GM12891 (cell line): ENCODE measurements at regions not wholly inside any gene's neighbourhood (a gene's known extent, or its start where the extent isn't known, plus 50 kb on each side); places are given as distances from the start of the nearest gene placed in this dataset.
"Not testable (repeated sequence)": the region's sequence is repeated elsewhere in the genome, so short reads cannot be mapped to it uniquely, and the experiment has no call there.

Source experiments
- DNase-seq: peaks from one replicate; pipeline ENCODE4 v3.0.0; 2011; ENCODE audit warnings: low spot score; ENCODE audit not compliant: insufficient read length
- FAIRE-seq: peaks from 2 replicates; lab custom pipeline; 2011; peaks lifted over from hg19 to GRCh38; lab: Jason Lieb, UNC
- PAX5 ChIP-seq: IDR thresholded peaks from 2 replicates; pipeline ENCODE4 v1.6.1; 2011; ENCODE audit warnings: low read length, moderate library complexity, mild to moderate bottlenecking; ENCODE audit not compliant: insufficient read depth, severe bottlenecking
- POLR2A ChIP-seq: IDR thresholded peaks from 2 replicates; pipeline ENCODE4 v1.6.1; 2011; ENCODE audit warnings: low read depth, low read length, control low read depth
- POLR2AphosphoS5 ChIP-seq: IDR thresholded peaks from 2 replicates; pipeline ENCODE4 v1.6.1; 2011; ENCODE audit warnings: low read depth, low read length, control low read depth
- POU2F2 ChIP-seq: IDR thresholded peaks from 2 replicates; pipeline ENCODE4 v1.6.1; 2011; ENCODE audit warnings: low read depth, mild to moderate bottlenecking, control low read depth, low read length, moderate library complexity
- SPI1 ChIP-seq: IDR thresholded peaks from 2 replicates; pipeline ENCODE4 v1.6.1; 2011; ENCODE audit warnings: low read depth, low read length, control low read depth
- TAF1 ChIP-seq: IDR thresholded peaks from 2 replicates; pipeline ENCODE4 v1.6.1; 2011; ENCODE audit warnings: low read depth, low read length, control low read depth

DNA sequence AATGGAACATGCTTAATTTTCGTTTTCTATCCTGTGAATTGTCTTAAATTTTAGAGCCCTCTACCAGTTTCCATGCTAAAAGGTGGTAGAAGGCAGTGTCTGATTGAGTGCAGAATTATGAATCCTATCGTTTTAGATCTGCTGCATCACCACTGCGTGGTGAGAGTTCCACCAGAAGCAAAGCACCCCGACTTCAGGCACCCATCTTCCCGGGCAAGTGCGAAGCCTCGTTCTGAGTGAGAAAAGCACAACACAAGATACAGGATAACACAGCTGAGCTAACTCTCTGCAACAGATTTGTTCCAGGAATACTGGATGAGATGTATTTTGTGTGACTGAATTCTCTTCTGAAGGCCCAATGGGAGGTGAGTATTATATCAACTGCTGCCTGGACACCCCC lies 471.5 kb downstream of the EIPR1 start:
- no peak for TF ChIP-seq POLR2A
- TF ChIP-seq TAF1: no peak
- TF ChIP-seq POU2F2: no peak
- no peak for TF ChIP-seq PAX5
- TF ChIP-seq POLR2AphosphoS5: no peak
- TF ChIP-seq SPI1: no peak
- FAIRE-seq: no peak
- DNase-seq: no peak

DNA sequence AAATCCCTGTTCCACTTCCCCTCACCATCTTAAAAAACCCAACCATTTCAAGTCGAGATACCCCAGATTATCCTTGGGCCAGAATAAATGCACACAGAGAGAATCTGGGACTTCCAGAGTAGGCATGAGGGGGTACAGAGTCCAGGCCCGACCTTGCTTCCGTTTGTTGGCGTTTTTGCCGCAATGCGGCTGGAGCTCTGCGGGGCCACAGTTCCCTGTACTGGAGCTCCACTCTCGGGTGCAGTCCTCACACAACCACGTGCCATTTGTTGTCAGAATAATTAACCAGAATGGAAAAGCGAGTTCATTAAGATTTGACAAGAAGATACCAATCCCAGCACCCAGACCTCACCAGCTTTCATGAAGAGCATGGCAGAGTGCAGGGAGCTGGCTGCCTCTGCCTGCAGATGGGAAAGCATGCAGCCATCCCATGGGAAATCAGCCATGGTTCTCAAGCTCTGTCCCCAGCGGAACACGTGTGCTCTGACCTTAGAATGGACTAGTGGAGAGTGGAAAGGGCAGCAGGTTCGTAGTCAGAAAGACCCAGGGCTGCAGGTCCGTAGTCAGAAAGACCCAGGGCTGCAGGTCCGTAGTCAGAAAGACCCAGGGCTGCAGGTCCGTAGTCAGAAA lies 472.8 kb downstream of the EIPR1 start:
- no peak for TF ChIP-seq POU2F2
- no peak for TF ChIP-seq POLR2AphosphoS5
- TF ChIP-seq POLR2A: no peak
- no peak for TF ChIP-seq PAX5
- no peak for TF ChIP-seq SPI1
- no peak for DNase-seq
- FAIRE-seq: no peak

DNA sequence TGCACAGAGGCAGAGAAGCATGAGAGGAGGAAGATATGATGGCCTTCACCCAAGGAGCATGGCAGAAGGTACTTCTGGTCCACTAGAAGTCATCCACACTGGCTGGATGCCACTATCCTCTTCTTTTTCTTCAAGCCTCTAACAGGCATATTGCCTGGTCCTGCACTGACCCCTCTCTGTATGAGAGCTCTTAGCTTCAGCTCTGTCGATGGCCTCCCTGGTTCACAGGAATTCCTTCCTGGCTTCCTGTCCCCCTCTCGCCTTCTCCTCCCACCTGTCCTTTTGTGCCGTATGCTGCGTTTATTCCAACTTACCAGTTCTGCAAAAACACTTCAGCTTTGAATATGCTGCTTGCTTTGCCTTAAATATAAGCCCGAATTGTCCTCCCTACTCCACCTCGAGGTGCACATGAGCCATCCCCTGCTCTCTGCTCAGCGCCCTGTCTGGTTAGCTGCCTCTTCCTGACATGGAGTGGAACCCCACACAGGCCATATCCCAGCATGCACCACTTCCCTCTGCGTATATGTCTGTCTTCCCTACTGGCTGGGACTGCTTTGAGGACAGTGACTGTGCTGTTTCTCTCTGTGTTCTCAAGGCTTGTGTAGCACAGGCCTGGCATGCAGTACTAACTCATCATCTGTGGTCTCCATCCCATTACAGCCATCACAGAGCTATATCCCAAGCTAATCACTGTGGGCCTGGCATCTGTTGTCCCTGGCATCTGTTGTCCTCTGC lies 474.9 kb downstream of the EIPR1 start:
- TF ChIP-seq TAF1 (no peak), SPI1 (no peak), POLR2AphosphoS5 (no peak), POU2F2 (no peak), PAX5 (no peak), POLR2A (no peak)
- no peak for DNase-seq
- no peak for FAIRE-seq

DNA sequence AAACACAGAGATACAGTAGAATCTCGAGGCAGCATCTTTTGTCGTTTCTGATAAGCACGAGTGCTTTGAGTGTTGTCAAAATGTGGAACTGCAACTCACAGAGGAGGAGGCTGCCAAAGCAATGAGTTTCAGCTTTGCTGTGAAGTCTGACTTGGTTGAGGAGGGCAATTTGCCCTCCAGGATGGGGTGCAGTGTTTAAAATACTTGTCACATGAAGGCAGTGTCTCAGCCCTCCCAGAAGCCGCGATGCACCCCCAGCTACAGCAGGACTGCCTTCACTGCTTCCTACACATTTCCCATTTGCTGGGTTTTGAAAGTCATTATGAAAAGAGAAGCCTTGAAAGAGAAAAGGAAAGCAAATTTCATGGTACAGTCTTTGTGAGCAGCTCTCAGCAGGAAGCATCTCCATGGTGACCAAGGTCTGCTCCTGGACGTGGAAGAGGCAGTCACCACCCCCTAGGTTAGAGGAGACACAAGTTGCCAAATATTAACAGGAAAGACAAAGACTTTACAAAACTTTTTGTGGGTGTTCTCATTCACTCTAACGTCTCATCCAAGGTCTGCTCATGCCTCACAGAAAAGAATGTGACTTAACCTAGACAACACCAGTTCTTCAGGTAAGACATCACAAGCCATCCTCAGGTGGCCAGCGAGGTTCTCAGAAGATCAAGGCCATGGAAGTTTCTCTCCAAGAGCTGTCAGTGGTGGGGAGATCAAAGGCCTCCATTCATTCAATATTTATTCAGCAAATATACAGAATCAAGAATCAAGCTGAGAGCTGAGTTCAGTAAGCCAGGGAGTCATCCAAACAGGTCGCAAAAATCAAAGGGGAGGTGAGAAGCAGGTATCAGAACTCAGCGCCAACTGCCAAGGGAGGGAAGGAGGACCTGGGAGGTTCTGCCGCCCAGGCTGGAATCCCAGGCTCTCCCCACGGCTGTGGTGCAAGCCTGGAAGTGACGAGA lies 476.0 kb downstream of the EIPR1 start:
- FAIRE-seq: peak; percentile 92
- peak; percentile 49 for DNase-seq
- no peak for TF ChIP-seq POLR2AphosphoS5
- peak; percentile 94 for TF ChIP-seq SPI1

DNA sequence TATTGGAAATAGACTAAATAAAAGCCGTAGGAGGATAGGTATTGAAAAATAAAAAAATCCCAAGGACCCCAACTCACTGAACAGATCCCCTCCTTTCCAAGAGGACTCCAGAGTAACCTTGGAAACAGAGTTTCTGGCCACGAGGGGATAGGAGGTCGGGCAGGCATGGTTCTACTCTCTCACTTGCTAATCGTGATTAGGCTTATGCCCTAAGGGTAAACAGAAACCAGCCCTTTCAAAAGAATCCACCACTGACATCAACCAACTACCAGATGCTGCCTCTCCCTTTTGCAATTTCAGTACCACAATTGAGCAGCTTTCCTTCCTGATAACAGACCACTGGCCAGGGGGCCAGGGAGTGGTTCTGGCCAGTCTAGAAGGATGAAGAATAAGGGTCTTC lies 477.8 kb downstream of the EIPR1 start:
- no peak for DNase-seq
- peak; percentile 9 for FAIRE-seq
- no peak for TF ChIP-seq POU2F2
- no peak for TF ChIP-seq PAX5
- TF ChIP-seq SPI1: no peak
- no peak for TF ChIP-seq POLR2AphosphoS5
- TF ChIP-seq TAF1: no peak
- TF ChIP-seq POLR2A: no peak

DNA sequence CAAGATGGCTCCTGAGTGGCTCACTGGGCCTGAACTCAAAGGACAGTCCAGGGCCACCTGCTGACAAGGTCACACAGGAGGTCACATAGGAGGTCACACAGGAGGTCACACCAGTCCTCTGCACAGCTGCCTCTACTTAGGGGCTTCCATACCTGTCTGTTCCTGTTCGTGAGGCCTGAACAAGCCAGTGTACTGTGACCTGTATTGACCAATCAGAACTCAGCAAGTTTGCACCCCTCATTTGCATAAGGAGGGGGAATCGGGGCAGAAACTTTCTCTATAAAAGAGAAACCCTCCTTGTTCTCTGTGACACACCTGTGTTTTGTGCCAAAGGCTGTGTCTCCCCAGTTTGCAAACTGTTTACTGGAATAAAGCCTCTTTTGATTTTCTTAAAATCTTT lies 478.9 kb downstream of the EIPR1 start:
- no peak for TF ChIP-seq SPI1
- no peak for TF ChIP-seq POU2F2
- TF ChIP-seq POLR2AphosphoS5: no peak
- TF ChIP-seq TAF1: no peak
- TF ChIP-seq PAX5: no peak
- TF ChIP-seq POLR2A: no peak

DNA sequence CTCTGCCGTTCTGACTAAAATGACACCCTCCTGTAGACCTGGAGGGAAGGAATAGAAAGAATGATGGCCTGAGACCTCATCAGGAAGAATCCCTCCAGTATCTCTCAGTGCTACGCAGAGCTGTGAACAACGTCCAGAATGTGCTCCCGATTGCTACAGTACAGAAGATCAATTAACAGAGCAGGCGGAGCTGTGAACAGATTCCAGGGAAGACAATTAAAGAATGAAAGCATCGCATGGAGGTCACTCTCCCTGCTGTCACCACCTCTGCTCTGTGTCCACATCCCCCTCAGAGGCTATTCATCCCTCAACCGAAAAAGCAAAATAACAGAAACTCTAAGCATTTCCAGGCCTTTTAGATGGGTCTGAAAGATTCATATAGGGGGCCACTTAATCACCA lies 481.0 kb downstream of the EIPR1 start:
- TF ChIP-seq SPI1 (no peak), POLR2A (no peak), TAF1 (no peak), PAX5 (no peak)
- no peak for FAIRE-seq
- DNase-seq: no peak

More for the DNA sequence above, 478.9 kb downstream of the EIPR1 start:
- FAIRE-seq: peak; percentile 78
- no peak for DNase-seq

DNA sequence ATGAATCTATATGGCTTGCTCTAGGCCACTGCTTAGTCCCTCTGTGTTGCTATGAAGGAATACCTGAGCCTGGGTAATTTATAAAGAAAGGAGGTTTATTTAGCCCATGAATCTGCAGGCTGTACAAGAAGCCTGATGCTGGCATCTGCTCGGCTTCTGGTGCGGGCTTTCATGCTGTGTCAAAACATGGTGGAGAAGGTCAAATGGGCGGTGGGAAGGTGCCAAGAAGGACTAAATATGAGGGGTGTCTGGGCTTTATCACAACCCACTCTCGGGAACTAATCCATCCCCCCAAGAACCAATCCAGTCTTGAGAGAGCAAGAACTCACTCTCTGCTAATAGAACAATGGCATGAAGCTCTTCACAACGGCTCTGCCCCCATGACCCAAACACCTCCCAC lies 481.6 kb downstream of the EIPR1 start:
- DNase-seq: no peak
- TF ChIP-seq SPI1: no peak
- TF ChIP-seq POLR2A: no peak
- no peak for TF ChIP-seq TAF1
- no peak for TF ChIP-seq PAX5
- TF ChIP-seq POU2F2: no peak
- TF ChIP-seq POLR2AphosphoS5: no peak
- no peak for FAIRE-seq

DNA sequence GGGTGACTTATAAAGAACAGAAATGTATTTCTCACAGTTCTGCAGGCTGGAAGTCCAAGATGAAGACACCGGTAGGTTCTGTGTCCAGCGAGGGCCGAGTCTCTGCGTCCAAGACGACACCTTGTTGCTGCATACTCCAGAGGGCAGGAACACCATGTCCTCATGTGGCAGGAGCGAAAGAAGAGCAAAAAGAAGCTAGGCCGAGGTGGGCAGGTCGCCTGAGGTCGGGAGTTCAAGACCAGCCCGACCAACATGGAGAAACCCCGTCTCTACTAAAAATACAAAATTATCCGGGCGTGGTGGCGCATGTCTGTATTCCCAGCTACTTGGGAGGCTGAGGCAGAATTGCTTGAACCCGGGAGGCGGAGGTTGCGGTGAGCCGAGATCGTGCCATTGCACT lies 483.6 kb downstream of the EIPR1 start:
- not testable (repeated sequence) for DNase-seq, FAIRE-seq

DNA sequence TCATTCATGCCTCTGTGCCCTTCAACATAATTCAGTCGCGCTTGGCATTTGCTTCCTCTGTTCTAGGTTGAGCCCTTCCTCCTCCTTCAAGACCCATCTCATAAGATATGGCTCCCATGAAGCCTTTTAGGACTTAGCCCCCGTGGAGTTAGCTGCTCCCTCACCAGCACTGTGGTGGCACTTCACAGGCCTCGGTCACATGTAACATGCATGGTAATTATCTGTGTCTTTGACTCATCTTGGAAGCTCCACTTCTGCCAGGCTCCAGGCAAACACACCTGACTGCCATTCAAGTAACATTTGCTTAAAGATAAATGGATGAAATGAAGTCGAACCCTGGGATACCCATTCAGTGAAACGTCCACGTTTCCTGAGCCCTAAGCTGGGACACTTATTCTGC lies 484.7 kb downstream of the EIPR1 start:
- TF ChIP-seq SPI1 (no peak), TAF1 (no peak), POLR2AphosphoS5 (no peak), POLR2A (no peak), PAX5 (no peak), POU2F2 (no peak)
- DNase-seq (no peak), FAIRE-seq (no peak)

DNA sequence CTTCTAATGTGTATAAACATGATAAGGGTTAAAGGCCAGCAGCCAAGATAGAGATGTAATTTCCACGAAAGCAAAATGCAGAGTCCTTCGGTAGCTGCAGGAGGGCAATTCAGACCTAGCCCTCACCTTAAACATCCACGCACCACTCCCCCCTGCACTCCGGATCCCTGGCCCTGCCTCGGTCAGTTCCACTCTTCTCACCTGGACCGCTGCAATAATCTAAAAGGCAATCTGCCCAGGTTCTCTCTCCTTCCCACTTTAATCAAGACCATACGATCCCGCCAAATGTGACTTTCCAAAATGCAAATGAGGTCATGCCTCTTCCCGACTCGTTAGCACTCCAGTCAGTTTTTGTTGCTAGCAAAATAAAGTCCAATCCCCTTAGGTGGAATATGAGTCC lies 485.2 kb downstream of the EIPR1 start:
- FAIRE-seq (no peak), DNase-seq (no peak)
- no peak for TF ChIP-seq PAX5
- TF ChIP-seq SPI1: no peak
- no peak for TF ChIP-seq POLR2AphosphoS5
- TF ChIP-seq TAF1: no peak
- no peak for TF ChIP-seq POU2F2
- TF ChIP-seq POLR2A: no peak
